NCI-H1105 treated with DMSO at 0.1 percent for 48 hours (cell line): ENCODE measurements at regions not wholly inside any gene's neighbourhood (a gene's known extent, or its start where the extent isn't known, plus 50 kb on each side); places are given as distances from the start of the nearest gene placed in this dataset.

ENCODE experiments used
- DNase-seq: peaks from one replicate; lab custom pipeline; 2025; lab: John Stamatoyannopoulos, UW

- no peak for DNase-seq
Measured at GRCh38 chr4:13933191-13933590, 305.7 kb upstream of the BOD1L1 start.

- DNase-seq = no peak
Measured at GRCh38 chr4:13938299-13938698, 310.8 kb upstream of the BOD1L1 start.

GRCh38 chr4:13940921-13941320 lies 313.4 kb upstream of the BOD1L1 start:
- no peak for DNase-seq

- DNase-seq = no peak
Measured at GRCh38 chr4:13942977-13943376, 315.5 kb upstream of the BOD1L1 start.

GRCh38 chr4:13944095-13944511 lies 316.6 kb upstream of the BOD1L1 start:
- DNase-seq = no peak

- DNase-seq = no peak
Measured at GRCh38 chr4:13947921-13948320, 320.4 kb upstream of the BOD1L1 start.

DNA sequence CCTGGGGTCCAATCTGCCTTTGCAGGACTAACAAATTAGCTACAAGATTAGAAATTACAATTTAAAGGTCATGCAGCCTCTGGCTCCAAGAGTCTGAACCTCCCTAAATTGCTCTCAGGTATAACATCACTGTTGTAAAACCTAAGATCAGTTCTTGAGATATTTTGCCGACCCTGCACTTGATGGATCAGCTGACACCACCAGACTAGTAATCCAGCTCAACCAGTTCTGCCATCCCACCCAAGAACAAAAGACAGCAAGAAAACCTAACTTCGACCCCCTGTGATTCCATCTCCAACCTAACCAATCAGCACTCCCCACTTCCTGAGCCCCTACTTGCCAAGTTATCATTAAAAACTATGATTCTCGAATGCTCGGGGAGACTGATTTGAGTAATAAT lies 323.0 kb upstream of the BOD1L1 start:
- DNase-seq = no peak

DNA sequence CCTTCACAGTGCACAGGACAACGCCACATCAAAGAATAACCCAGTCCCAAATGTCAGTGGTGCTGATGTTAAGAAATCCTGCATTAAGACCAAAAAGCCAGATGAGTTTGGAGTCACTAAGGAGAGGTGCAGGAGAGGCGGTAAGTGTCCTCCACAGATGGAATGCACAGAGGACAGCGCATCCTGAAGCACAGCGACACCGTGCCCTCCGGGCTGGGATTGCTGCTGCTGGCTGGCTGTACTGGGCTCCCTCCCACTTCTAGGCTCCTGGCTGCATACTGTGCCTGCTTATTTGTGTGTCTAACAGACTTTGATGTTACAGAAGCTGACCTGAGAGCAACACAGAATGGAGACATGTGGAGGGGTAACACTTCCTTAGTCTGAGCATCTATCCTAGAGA lies 325.6 kb upstream of the BOD1L1 start:
- no peak for DNase-seq

DNA sequence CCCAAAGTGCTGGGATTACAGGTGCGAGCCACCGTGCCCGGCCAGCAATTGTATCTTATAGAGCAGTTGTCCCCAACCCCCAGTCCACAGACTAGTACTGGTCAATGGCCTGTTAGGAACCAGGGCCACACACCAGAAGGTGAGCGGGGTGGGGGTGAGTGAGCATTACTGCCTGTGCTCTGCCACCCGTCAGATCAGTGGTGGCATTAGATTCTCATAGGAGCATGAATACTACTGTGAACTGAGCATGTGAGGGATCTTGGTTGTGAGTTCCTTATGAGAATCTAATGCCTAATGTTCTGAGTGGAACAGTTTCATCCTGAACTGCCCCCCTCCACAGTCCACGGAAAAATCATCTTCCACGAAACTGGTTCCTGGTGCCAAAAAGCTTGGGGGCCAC lies 328.0 kb upstream of the BOD1L1 start:
- DNase-seq = no peak

DNA sequence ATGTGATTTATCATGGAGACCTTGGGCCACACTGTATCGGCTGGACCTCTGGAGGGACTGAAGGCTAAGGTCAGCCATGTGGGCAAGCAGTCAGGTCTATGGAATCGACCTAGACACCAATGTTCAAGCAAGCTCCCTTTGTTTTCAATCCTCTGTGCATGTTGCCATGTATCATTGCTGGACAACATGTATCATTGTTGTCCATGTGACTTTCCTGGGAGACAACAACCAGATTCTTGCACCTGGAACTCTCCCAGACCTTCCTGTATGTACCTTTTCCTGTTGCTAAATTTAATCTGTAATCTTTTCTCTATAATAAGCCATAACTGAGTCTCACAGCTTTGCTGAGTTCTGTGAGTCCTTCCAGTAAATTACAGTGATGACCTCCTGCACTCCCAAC lies 329.4 kb upstream of the BOD1L1 start:
- DNase-seq = no peak

DNA sequence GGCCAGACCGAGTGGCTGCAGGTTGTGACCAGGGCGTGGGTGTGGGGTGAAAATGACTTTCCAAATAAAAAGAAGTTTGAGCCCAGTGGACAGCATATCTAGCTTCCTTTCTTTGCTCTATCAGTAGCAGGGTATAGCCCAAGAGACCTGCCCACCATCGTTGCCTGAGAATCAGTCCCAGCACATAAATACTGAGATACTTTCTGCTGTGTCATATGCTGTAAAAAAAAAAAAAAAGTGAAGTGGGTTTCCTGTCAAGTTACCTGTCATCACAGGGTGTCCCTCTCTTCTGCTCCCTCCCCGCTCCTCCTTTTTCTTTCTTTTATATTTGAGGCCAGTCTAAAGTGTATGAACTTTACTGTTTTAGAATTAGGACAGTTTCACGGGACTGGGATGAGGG lies 330.3 kb upstream of the BOD1L1 start:
- DNase-seq = no peak

DNA sequence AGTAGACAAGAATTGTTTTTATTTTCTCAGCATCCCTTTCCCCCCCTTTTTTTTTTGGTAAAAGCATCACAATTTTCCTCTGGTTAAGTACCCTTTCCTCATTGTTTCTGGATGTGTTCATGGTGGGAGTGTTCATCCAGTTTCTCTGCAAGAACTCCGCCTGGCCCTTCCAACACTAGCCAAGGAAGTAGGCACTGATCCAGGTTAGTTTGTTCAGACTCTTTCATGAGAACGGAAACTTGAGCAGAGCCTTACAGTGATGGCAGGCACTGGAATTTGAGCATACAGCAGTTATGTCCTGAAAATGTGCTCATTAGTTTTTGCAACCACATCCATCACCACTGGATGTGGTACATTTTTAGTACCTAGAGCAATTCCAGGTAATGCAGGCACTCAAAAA lies 336.1 kb upstream of the BOD1L1 start:
- no peak for DNase-seq

DNA sequence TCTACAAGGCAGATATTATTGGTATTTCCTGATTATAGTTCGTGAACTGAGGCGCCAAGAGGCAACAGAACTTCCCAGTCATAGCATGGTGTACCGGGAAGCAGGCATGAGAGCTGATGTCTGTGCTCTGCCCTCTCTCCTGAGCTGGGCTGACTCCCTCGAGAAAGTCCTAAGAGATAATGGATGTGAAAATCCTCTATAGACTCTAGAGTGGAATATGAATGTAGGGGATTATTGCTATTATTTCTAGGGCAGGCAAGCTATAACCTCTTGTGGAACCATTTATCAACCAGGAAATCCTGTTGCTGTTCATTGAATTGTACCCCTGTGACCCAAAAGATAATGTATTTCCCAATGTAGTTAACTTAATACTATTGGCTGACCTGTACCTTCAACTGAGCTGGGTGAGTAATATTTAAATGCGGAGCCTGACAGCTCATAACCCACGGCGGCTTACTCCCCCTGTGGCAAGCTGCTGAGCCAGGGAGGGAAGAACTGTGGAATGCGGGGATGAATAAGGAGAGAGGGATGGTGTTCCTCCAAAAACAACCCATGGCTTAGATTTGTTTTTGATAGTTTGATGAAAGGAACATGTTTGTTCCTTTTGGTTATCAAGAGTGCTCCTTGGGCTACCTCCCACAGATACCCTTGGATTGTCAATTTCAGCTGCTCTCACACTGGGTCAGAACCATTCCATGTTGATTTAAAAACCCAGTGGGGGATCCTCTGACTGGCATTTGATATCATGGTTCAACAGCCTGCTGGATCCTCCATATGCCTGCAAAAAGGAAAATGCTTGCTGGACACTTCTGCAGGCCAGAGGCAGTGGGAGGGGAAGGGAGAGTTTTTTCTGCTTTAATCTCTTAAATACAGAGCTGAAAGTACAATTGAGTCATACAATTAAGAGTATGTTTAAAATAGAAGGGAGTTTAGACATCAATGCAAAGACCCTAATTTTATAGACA lies 339.0 kb upstream of the BOD1L1 start:
- DNase-seq = no peak

GRCh38 chr4:13968723-13969122 lies 341.2 kb upstream of the BOD1L1 start:
- DNase-seq = no peak

DNA sequence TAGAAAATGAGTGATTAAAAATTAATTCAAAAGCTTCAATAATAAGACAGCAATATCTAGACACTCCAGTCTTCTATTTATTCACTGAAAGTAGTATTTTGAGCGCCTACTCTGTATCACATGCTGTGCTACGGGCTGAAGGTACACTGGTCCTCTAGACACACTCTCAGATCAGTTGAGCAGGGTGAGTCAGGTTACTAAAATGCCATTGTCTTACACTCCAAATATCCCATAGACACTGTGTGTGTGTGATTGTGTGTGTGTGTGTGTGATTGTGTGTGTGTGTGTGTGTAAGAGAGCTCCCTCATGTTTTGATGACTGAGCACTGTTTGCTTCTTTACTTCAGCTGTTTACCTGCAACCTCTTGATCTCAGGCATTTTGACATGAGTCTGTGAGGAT lies 342.8 kb upstream of the BOD1L1 start:
- no peak for DNase-seq

- no peak for DNase-seq
Measured at GRCh38 chr4:13977746-13978145, 350.2 kb upstream of the BOD1L1 start.

DNA sequence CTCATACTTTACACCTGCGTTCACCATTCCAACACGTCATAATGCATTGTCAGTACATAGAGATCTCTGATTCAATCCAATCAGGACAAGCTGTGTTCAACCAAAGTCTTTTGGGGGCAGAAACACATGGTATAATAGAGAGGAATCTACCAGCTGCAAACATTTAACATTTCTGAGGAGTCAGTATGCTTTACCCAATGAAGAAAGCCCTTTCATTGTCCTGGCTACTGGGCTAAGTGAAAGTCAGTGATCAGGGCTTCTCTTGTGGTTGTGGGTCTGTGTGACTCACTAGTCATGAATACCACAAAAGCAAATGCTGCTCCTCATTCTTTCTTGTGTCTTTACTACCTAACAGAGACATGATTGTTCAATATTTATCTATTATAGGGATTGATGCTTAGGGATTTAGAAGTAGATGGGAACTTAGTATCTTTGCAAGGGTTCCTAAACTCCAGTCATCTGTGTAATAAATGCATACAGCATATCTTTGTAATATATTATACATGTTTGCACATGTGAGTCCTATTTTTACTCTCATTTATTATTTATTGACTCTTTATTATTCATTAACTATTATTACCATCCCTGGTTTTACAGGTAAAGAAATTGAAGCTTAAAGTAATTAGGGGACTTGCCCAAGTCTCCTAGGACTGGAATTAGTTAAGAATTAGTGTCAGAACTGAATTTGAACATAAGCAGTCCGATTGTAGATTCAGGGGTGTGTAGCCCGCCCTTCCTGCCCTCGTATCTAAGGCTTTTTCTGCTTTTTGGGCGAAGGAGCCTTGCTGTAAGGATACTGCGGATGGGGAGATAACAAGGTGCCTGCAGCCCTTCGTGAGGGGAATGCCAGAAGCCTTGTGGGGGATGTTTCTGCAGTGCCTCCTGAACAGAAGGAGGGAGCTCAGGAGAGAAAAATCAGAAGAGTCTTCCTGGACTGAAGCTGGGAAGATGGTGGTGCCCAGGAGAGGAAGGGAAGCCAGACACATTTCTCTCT lies 353.1 kb upstream of the BOD1L1 start:
- no peak for DNase-seq

GRCh38 chr4:13981499-13981898 lies 354.0 kb upstream of the BOD1L1 start:
- no peak for DNase-seq

DNA sequence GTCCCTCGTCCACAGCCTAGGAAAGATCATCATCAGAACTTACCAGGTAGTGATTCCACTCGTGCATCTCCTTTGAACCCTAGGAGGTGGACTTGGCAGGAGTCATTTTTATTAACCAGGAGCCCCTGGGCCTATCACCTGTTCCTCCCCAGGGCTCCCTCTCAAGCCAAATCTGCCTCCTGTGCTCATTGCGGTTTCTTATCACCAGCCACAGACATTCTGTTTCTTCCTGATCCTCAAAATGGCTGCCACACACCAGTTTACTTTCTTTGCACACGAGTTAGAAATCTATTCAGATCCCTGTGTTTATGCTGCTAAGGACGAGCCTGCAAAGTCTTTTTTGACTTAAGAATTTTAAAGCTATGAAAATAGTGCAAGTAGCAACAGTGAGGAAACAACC lies 354.5 kb upstream of the BOD1L1 start:
- no peak for DNase-seq

GRCh38 chr4:13983189-13983790 lies 355.8 kb upstream of the BOD1L1 start:
- DNase-seq = no peak

- no peak for DNase-seq
Measured at GRCh38 chr4:13984991-13985800, 357.7 kb upstream of the BOD1L1 start.
